K562 (cell line): ENCODE measurements at regions not wholly inside any gene's neighbourhood (a gene's known extent, or its start where the extent isn't known, plus 50 kb on each side); places are given as distances from the start of the nearest gene placed in this dataset.

ENCODE experiments used
- ATAC-seq: fragments of 200-7000 bp; cut with Tn5 transposase; 3 replicates; pipeline ENCODE4 v1.9.1; 2020; ENCODE audit warnings: moderate library complexity
- BruUV-seq: library from RNA; stranded (reverse); fragments of 400-500 nt; replicated peaks from 2 replicates; lab custom pipeline; 2021; lab: Mats Ljungman, UMichigan
- CTCF ChIA-PET: fragments of 300-600 bp; formaldehyde crosslinking; extraction: SDS; loops from one replicate; lab custom pipeline; 2021; ENCODE audit warnings: low intra/inter-chr PET ratio; lab: Yijun Ruan, JAX
- POLR2A ChIA-PET: fragments of 300-600, 350-650 bp; sonication (Branson Sonifier 250); formaldehyde crosslinking; extraction: SDS; loops from one replicate; lab custom pipeline; 2021; ENCODE audit warnings: antibody characterized with exemption, inconsistent platforms; lab: Yijun Ruan, JAX
- DNase-seq, 4 experiments: peaks; one replicate each; pipeline versions ENCODE4 v3.0.0 to v3.0.0-alpha.2; 2011 to 2018; ENCODE audit warnings: low spot score in 3 of 4, mixed read lengths in 3 of 4; ENCODE audit errors: extremely low read depth in 1 of 4
- FAIRE-seq: peaks from 2 replicates; lab custom pipeline; 2011; peaks lifted over from hg19 to GRCh38; lab: Jason Lieb, UNC
- H2AFZ ChIP-seq: 2 replicates; pipeline ENCODE4 v1.6.0; 2011; ENCODE audit warnings: low read depth, low read length, control low read depth, inconsistent platforms
- H3K27ac ChIP-seq: fragments of 200-600 bp; 3 replicates; pipeline ENCODE4 v1.8.0; 2011; ENCODE audit warnings: low read depth, mild to moderate bottlenecking, control low read depth, inconsistent platforms, low read length, moderate library complexity, mixed read lengths; ENCODE audit errors: extremely low read depth
- H3K27me3 ChIP-seq, 2 experiments: fragments of 300-600 bp in 1 of 2; 2 replicates in 1 of 2; 3 replicates in 1 of 2; pipeline versions ENCODE4 v1.6.0 to v1.8.0; 2011; ENCODE audit warnings: inconsistent platforms in 2 of 2, low read length in 2 of 2, mild to moderate bottlenecking in 1 of 2, mixed read lengths in 1 of 2, moderate library complexity in 1 of 2; ENCODE audit not compliant: control insufficient read depth in 2 of 2, insufficient read depth in 2 of 2
- H3K36me3 ChIP-seq: fragments of 300-600 bp; 3 replicates; pipeline ENCODE4 v1.8.0; 2011; ENCODE audit warnings: mild to moderate bottlenecking, low read length, inconsistent platforms; ENCODE audit not compliant: control insufficient read depth, insufficient read depth
- H3K4me1 ChIP-seq, 2 experiments: fragments of 200-600 bp in 1 of 2; replicated peaks in 1 of 2; 2 replicates in 1 of 2; 3 replicates in 1 of 2; pipeline versions ENCODE4 v1.5.1 to v1.8.0; 2011; ENCODE audit warnings: inconsistent platforms in 2 of 2, low read length in 2 of 2, mild to moderate bottlenecking in 1 of 2, mixed read lengths in 1 of 2, moderate library complexity in 1 of 2; ENCODE audit not compliant: control insufficient read depth in 2 of 2, insufficient read depth in 2 of 2
- H3K4me2 ChIP-seq: 2 replicates; pipeline ENCODE4 v1.6.1; 2011; ENCODE audit warnings: low read length, control low read depth, inconsistent platforms, mixed read lengths; ENCODE audit not compliant: insufficient read depth
- H3K4me3 ChIP-seq: fragments of 200-600 bp; sonication (generic), shearing (Covaris generic); 2 replicates; pipeline ENCODE4 v1.5.1; 2016; ENCODE audit warnings: control low read depth, inconsistent platforms
- H3K79me2 ChIP-seq: fragments of 200-600 bp; 3 replicates; pipeline ENCODE4 v1.8.0; 2011; ENCODE audit warnings: low read length, inconsistent platforms; ENCODE audit not compliant: control insufficient read depth, insufficient read depth
- H3K9ac ChIP-seq, 2 experiments: 2 replicates each; pipeline versions ENCODE4 v1.6.0 to v1.6.1; 2011; ENCODE audit warnings: low read depth in 2 of 2, low read length in 2 of 2, control low read depth in 1 of 2, inconsistent platforms in 1 of 2, mild to moderate bottlenecking in 1 of 2, mixed read lengths in 1 of 2; ENCODE audit not compliant: insufficient read depth in 1 of 2
- H3K9me1 ChIP-seq: one replicate; pipeline ENCODE4 v1.6.0; 2011; ENCODE audit warnings: inconsistent platforms, mild to moderate bottlenecking, low read length, moderate library complexity; ENCODE audit not compliant: control insufficient read depth, insufficient read depth
- H3K9me3 ChIP-seq: replicated peaks from 2 replicates; pipeline ENCODE4 v1.5.1; 2011; ENCODE audit warnings: low read depth, low read length, inconsistent platforms; ENCODE audit not compliant: control insufficient read depth, insufficient read depth
- H4K20me1 ChIP-seq: replicated peaks from 2 replicates; pipeline ENCODE4 v1.6.1; 2011; ENCODE audit warnings: low read length, inconsistent platforms, mixed read lengths; ENCODE audit not compliant: control insufficient read depth, insufficient read depth
- HMGN3 ChIP-seq: IDR thresholded peaks from 2 replicates; pipeline ENCODE4 v1.6.1; 2011; ENCODE audit warnings: borderline replicate concordance, low read depth, mild to moderate bottlenecking, mixed read lengths, low read length; ENCODE audit not compliant: insufficient read length; ENCODE audit errors: extremely low read depth
- KLF6 ChIP-seq: fragments of 250-450 bp; sonication (Bioruptor Pico); IDR thresholded peaks from 2 replicates; pipeline ENCODE4 v1.4.0; 2020; ENCODE audit warnings: mild to moderate bottlenecking, moderate library complexity, borderline replicate concordance
- MXI1 ChIP-seq: IDR thresholded peaks from 2 replicates; pipeline ENCODE4 v1.6.1; 2011; ENCODE audit warnings: low read depth, mild to moderate bottlenecking, improper control_type of control experiment, low read length
- NR2F6 ChIP-seq: fragments of 450-650 bp; formaldehyde crosslinking; IDR thresholded peaks from 2 replicates; pipeline ENCODE4 v1.4.0; 2020; ENCODE audit warnings: mild to moderate bottlenecking
- RBM25 ChIP-seq: fragments of 200-400 bp; formaldehyde crosslinking; IDR thresholded peaks from 2 replicates; pipeline ENCODE4 v1.6.1; 2018; ENCODE audit warnings: low read length, low read depth, moderate library complexity; ENCODE audit not compliant: severe bottlenecking
- SNIP1 ChIP-seq: fragments of 450-650 bp; IDR thresholded peaks from 2 replicates; pipeline ENCODE4 v1.7.1; 2017; ENCODE audit warnings: low read depth, mild to moderate bottlenecking
- XRCC4 ChIP-seq: IDR thresholded peaks from one replicate; pipeline ENCODE4 v1.6.1; 2011; ENCODE audit not compliant: insufficient read depth, insufficient read length; ENCODE audit errors: extremely low read depth
- ZC3H4 ChIP-seq: sonication (generic); formaldehyde crosslinking; IDR thresholded peaks from 2 replicates; pipeline ENCODE4 v1.9.0; 2021; ENCODE audit warnings: missing genetic modification reagents, borderline replicate concordance
- ZNF263 ChIP-seq: sonication (generic); formaldehyde crosslinking; IDR thresholded peaks from 2 replicates; pipeline ENCODE4 v1.8.0; 2022; ENCODE audit warnings: mild to moderate bottlenecking, missing genetic modification reagents, borderline replicate concordance
- ZNF764 ChIP-seq: fragments of 250-450 bp; sonication (Bioruptor Pico); IDR thresholded peaks from 2 replicates; pipeline ENCODE4 v1.4.0; 2020; ENCODE audit warnings: low read depth, mild to moderate bottlenecking, moderate library complexity
- WGBS: fragments of 100-300 bp; shearing (Covaris generic); methylation state at CpG from one replicate; pipeline ENCODE4 v1.1.6; 2016; ENCODE audit warnings: low coverage, mixed read lengths; ENCODE audit not compliant: insufficient coverage; ENCODE audit errors: missing lambda C conversion rate; 5-methylcytosine and 5-hydroxymethylcytosine counted together
- in situ Hi-C: fragments of 300-500 bp; cut with MboI; formaldehyde crosslinking; loops from 4 replicates; pipeline ENCODE4 v1.15.0; 2018; ENCODE audit warnings: inconsistent platforms, mixed read lengths
- intact Hi-C: fragments of 100-400 bp; cut with micrococcal nuclease; formaldehyde crosslinking; loops from 2 replicates; pipeline ENCODE4 v1.14.2; 2022
- TF ChIP-seq, protein P1 (sequence below): sonication (generic); IDR thresholded peaks from 2 replicates; pipeline ENCODE4 v1.6.1; 2016
- TF ChIP-seq, protein P2 (sequence below), 2 experiments: fragments of 150-350 bp in 1 of 2; IDR thresholded peaks; 2 replicates each; pipeline ENCODE4 v1.6.1; 2012 to 2016; ENCODE audit warnings: low read depth in 2 of 2, low read length in 2 of 2, mild to moderate bottlenecking in 1 of 2, moderate library complexity in 1 of 2

DNA sequence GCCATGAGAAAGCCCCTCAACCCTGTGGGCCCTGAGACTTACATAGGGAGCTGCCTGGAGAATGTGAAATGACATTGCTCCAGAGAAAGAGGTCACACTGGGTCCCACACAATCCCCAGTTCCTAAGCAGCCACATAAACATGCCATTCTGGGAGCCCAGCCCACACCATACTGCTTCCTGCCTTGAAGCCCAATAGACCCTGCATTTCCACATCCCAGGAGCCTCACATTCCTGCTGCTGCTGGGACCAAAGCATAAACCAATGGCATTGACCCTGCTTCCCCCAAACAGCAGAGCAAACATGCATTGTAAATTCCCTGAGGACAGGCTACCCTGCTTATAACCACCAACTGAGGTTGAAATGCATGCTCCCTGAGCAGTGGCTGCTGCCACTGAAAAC, 1117.6 kb upstream of the SLC39A10 start (continued):
- TF ChIP-seq ZC3H4 (CRISPR knock-in tag) (no peak), HMGN3 (no peak)

DNA sequence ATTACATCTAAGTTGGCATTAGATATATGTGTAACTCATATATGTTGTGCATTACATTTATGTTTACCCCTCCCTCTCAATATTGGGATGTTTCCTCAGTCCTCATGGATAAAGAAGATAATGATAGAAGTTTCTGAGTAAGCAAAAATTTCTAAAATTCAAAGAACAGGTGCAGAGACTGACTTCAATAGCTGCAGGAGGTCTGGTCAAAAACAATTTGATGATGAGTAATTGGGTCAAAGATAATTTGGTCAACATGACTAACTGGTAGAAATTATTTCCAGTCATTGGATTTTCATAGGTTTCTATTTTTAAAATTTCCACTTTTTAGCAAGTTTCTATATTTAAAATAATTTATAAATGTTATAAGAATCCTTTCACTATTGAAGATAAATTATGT, 1130.9 kb upstream of the SLC39A10 start:
- in situ Hi-C loops = no loop called here
- no peak for FAIRE-seq

DNA sequence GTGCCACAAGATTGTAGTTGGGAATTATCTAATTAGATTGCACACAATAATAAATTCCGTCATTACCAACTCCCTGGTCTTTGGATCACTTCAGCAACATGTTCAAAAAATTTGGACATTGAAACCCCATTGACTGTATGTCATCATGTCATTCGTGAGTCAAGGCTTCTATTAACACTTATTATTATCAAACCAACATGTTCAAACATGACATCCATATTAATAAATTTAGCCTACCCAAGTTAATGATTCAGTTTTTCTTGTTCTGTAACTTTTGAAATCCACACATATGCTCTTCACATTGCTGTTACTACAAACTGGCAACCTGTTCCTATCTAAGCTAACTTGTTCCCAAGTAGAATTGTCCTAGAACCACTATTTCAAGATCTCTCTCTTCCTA, 1142.7 kb upstream of the SLC39A10 start:
- no peaks in the 10 kb centered on the region for H3K27me3 ChIP-seq
- BruUV-seq = no TSS peak
- no peak for TF ChIP-seq XRCC4
- no peak for TF ChIP-seq KLF6
- no peak for TF ChIP-seq ZNF263 (CRISPR knock-in tag)
- no peak for TF ChIP-seq ZNF764 (CRISPR knock-in tag)
- no peak for TF ChIP-seq SNIP1
- no peak for TF ChIP-seq RBM25
- TF ChIP-seq, protein P1, sequence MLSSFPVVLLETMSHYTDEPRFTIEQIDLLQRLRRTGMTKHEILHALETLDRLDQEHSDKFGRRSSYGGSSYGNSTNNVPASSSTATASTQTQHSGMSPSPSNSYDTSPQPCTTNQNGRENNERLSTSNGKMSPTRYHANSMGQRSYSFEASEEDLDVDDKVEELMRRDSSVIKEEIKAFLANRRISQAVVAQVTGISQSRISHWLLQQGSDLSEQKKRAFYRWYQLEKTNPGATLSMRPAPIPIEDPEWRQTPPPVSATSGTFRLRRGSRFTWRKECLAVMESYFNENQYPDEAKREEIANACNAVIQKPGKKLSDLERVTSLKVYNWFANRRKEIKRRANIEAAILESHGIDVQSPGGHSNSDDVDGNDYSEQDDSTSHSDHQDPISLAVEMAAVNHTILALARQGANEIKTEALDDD = no peak
- TF ChIP-seq, protein P2, sequence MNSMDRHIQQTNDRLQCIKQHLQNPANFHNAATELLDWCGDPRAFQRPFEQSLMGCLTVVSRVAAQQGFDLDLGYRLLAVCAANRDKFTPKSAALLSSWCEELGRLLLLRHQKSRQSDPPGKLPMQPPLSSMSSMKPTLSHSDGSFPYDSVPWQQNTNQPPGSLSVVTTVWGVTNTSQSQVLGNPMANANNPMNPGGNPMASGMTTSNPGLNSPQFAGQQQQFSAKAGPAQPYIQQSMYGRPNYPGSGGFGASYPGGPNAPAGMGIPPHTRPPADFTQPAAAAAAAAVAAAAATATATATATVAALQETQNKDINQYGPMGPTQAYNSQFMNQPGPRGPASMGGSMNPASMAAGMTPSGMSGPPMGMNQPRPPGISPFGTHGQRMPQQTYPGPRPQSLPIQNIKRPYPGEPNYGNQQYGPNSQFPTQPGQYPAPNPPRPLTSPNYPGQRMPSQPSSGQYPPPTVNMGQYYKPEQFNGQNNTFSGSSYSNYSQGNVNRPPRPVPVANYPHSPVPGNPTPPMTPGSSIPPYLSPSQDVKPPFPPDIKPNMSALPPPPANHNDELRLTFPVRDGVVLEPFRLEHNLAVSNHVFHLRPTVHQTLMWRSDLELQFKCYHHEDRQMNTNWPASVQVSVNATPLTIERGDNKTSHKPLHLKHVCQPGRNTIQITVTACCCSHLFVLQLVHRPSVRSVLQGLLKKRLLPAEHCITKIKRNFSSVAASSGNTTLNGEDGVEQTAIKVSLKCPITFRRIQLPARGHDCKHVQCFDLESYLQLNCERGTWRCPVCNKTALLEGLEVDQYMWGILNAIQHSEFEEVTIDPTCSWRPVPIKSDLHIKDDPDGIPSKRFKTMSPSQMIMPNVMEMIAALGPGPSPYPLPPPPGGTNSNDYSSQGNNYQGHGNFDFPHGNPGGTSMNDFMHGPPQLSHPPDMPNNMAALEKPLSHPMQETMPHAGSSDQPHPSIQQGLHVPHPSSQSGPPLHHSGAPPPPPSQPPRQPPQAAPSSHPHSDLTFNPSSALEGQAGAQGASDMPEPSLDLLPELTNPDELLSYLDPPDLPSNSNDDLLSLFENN (IDR thresholded peaks at IDR 0.05; ENCODE audit: low read depth in 2 of 2, low read length in 2 of 2) = no peak
- TF ChIP-seq NR2F6 = no peak

More for the DNA sequence above, 1130.9 kb upstream of the SLC39A10 start:
- Histone ChIP-seq H3K27me3 (no peaks in the 10 kb centered on the region), H3K79me2 (no peaks in the 10 kb centered on the region), H3K4me3 (no peak overlapping the region), H4K20me1 (no peaks in the 10 kb centered on the region), H3K9ac (no peak overlapping the region), H3K4me2 (no peak overlapping the region), H3K36me3 (no peaks in the 10 kb centered on the region), H3K9me3 (no peaks in the 10 kb centered on the region), H3K9me1 (no peaks in the 10 kb centered on the region), H2AFZ (no peak overlapping the region), H3K4me1 (no peaks in the 10 kb centered on the region), H3K27ac (no peak overlapping the region)
- POLR2A ChIA-PET = no interaction called here
- intact Hi-C loops = no loop called here
- BruUV-seq = no TSS peak
- ATAC-seq (no peak), DNase-seq (no peak)
- CTCF ChIA-PET = no interaction called here
- no peak for TF ChIP-seq MXI1

More for the DNA sequence above, 1142.7 kb upstream of the SLC39A10 start:
- no peak overlapping the region for H3K4me2 ChIP-seq
- ChIA-PET POLR2A (no interaction called here), CTCF (no interaction called here)
- in situ Hi-C loops (no loop called here), intact Hi-C loops (no loop called here)
- H3K79me2 ChIP-seq = no peaks in the 10 kb centered on the region
- FAIRE-seq (no peak), ATAC-seq (no peak), DNase-seq (no peak)
- H2AFZ ChIP-seq = no peak overlapping the region
- no peaks in the 10 kb centered on the region for H3K4me1 ChIP-seq
- no peaks in the 10 kb centered on the region for H3K9me3 ChIP-seq
- H4K20me1 ChIP-seq = no peaks in the 10 kb centered on the region
- H3K9me1 ChIP-seq = no peaks in the 10 kb centered on the region
- H3K9ac ChIP-seq = no peak overlapping the region
- no peak overlapping the region for H3K27ac ChIP-seq
- 5% methylated on average over 2 of the region's 2 CpGs for WGBS
- H3K4me3 ChIP-seq = no peak overlapping the region
- no peaks in the 10 kb centered on the region for H3K36me3 ChIP-seq
